ENCODE measurements at regions not wholly inside any gene's neighbourhood (a gene's known extent, or its start where the extent isn't known, plus 50 kb on each side); places are given as distances from the start of the nearest gene placed in this dataset.

DNA sequence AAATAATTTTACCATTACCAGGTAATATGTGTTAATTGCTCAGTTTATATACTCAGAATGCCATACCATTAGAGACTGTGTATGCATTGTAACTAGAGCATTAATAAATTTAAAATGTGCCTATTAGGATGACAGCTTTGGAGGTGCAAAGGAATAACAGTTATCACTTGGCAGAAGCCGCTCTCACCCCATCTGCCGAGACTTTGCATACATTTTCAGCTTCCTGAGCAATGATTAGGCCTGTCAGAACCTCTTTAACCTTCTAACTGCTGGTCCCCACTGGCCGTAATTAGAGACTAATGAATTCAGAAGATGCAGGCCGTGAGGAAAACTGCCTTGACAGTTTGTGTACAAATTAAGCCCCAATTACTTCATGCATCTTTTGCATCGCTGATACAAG is 158.0 kb upstream of the PROX1 start:
- dilution Hi-C loops (cut with HindIII; ENCODE audit: low sequenced_read_pairs, unreplicated experiment) = no loop called here

More for the DNA sequence above, 158.0 kb upstream of the PROX1 start:
- no peaks in the 10 kb centered on the region for H3K36me3 ChIP-seq (ENCODE audit: control insufficient read depth, insufficient read depth, low read length)
- H3K4ac ChIP-seq (ENCODE audit: low read depth, low read length) = no peak overlapping the region
- H3K27me3 ChIP-seq (ENCODE audit: control insufficient read depth, insufficient read depth, low read length) = no peaks in the 10 kb centered on the region
- H2AK5ac ChIP-seq (ENCODE audit: low read depth, low read length) = no peak overlapping the region
- no peak overlapping the region for H2BK20ac ChIP-seq (ENCODE audit: low read depth, low read length)
- no peak overlapping the region for H3K4me3 ChIP-seq (ENCODE audit: insufficient read depth, low read depth, low read length)
- H2AFZ ChIP-seq (replicated peaks; ENCODE audit: low read length, poor library complexity) = no peak overlapping the region
- BruUV-seq (replicated peaks) = no TSS peak
- H2BK15ac ChIP-seq (ENCODE audit: low read depth, low read length) = no peak overlapping the region
- no peaks in the 10 kb centered on the region for H3K4me1 ChIP-seq (ENCODE audit: control insufficient read depth, insufficient read depth, low read length)
- no peak overlapping the region for H3K56ac ChIP-seq (ENCODE audit: extremely low read depth, insufficient read depth, low read length)
- no peaks in the 10 kb centered on the region for H4K20me1 ChIP-seq (ENCODE audit: insufficient read depth, low read length)
- H3K9me1 ChIP-seq (ENCODE audit: insufficient read depth, low read length) = no peaks in the 10 kb centered on the region
- no peak overlapping the region for H3K14ac ChIP-seq (replicated peaks; ENCODE audit: low read depth, low read length)
- TF ChIP-seq, protein P1, sequence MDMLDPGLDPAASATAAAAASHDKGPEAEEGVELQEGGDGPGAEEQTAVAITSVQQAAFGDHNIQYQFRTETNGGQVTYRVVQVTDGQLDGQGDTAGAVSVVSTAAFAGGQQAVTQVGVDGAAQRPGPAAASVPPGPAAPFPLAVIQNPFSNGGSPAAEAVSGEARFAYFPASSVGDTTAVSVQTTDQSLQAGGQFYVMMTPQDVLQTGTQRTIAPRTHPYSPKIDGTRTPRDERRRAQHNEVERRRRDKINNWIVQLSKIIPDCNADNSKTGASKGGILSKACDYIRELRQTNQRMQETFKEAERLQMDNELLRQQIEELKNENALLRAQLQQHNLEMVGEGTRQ (IDR thresholded peaks at IDR 0.05; ENCODE audit: low read depth, low read length) = no peak
- TF ChIP-seq, protein P2, sequence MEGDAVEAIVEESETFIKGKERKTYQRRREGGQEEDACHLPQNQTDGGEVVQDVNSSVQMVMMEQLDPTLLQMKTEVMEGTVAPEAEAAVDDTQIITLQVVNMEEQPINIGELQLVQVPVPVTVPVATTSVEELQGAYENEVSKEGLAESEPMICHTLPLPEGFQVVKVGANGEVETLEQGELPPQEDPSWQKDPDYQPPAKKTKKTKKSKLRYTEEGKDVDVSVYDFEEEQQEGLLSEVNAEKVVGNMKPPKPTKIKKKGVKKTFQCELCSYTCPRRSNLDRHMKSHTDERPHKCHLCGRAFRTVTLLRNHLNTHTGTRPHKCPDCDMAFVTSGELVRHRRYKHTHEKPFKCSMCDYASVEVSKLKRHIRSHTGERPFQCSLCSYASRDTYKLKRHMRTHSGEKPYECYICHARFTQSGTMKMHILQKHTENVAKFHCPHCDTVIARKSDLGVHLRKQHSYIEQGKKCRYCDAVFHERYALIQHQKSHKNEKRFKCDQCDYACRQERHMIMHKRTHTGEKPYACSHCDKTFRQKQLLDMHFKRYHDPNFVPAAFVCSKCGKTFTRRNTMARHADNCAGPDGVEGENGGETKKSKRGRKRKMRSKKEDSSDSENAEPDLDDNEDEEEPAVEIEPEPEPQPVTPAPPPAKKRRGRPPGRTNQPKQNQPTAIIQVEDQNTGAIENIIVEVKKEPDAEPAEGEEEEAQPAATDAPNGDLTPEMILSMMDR (conservative IDR thresholded peaks at IDR 0.05; ENCODE audit: low read depth, low read length) = no peak
- TF ChIP-seq MAZ (IDR thresholded peaks at IDR 0.05; ENCODE audit: borderline replicate concordance, low read depth, low read length) = no peak
- TF ChIP-seq, protein P3, sequence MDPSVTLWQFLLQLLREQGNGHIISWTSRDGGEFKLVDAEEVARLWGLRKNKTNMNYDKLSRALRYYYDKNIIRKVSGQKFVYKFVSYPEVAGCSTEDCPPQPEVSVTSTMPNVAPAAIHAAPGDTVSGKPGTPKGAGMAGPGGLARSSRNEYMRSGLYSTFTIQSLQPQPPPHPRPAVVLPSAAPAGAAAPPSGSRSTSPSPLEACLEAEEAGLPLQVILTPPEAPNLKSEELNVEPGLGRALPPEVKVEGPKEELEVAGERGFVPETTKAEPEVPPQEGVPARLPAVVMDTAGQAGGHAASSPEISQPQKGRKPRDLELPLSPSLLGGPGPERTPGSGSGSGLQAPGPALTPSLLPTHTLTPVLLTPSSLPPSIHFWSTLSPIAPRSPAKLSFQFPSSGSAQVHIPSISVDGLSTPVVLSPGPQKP (IDR thresholded peaks at IDR 0.05; ENCODE audit: borderline replicate concordance, low read depth, low read length) = no peak
- TF ChIP-seq BHLHE40 (IDR thresholded peaks at IDR 0.05; ENCODE audit: low read depth, low read length) = no peak
- TF ChIP-seq SMC3 (IDR thresholded peaks at IDR 0.05; ENCODE audit: low read depth, low read length) = no peak
- TF ChIP-seq NFE2L2 (IDR thresholded peaks at IDR 0.05; ENCODE audit: low read depth, low read length) = no peak
- TF ChIP-seq RFX5 (IDR thresholded peaks at IDR 0.05; ENCODE audit: low read depth, low read length) = no peak
- no peak for TF ChIP-seq CHD1 (IDR thresholded peaks at IDR 0.05; ENCODE audit: low read depth, low read length)
- TF ChIP-seq CEBPB (IDR thresholded peaks at IDR 0.05; ENCODE audit: low read depth, low read length) = no peak
- no peak for TF ChIP-seq MXI1 (IDR thresholded peaks at IDR 0.05; ENCODE audit: borderline replicate concordance, low read depth, low read length)
- no peak for TF ChIP-seq MAFK (IDR thresholded peaks at IDR 0.05; ENCODE audit: low read depth, low read length)
- no peak overlapping the region for H3K27ac ChIP-seq (ENCODE audit: insufficient read depth, low read length)
- ChIA-PET CTCF (no interaction called here), POLR2A (ENCODE audit: unreplicated experiment) (no interaction called here)
- no peak for DNase-seq
- no peaks in the 10 kb centered on the region for H3K79me1 ChIP-seq (ENCODE audit: low read depth in 1 of 2, low read length in 2 of 2)
- WGBS, 2 experiments (ENCODE audit: extremely low coverage in 2 of 2, insufficient read length in 1 of 2) = no CpG with 5 or more reads among the region's 5 CpGs
- no peak overlapping the region for H3K9ac ChIP-seq (ENCODE audit: low read depth, low read length)
- ATAC-seq (ENCODE audit: low read depth) = no peak
- H3K4me2 ChIP-seq (ENCODE audit: low read depth, low read length) = no peak overlapping the region
- no peak overlapping the region for H3K23ac ChIP-seq (ENCODE audit: low read depth, low read length)
- intact Hi-C loops (cut with micrococcal nuclease) = no loop called here
- no peak overlapping the region for H2AK9ac ChIP-seq (replicated peaks; ENCODE audit: low read depth, low read length, poor library complexity)
- H4K8ac ChIP-seq (ENCODE audit: low read depth in 2 of 2, low read length in 2 of 2) = no peak overlapping the region
- no peak overlapping the region for H2BK5ac ChIP-seq (ENCODE audit: low read depth, low read length, poor library complexity, severe bottlenecking)
- H2BK120ac ChIP-seq (ENCODE audit: low read depth, low read length) = no peak overlapping the region
- H3K18ac ChIP-seq (ENCODE audit: low read depth, low read length) = no peak overlapping the region
- in situ Hi-C loops (cut with MboI; ENCODE audit: low sequenced_read_pairs) = no loop called here
- H4K5ac ChIP-seq (ENCODE audit: low read depth, low read length) = no peak overlapping the region
- H4K91ac ChIP-seq (ENCODE audit: insufficient read depth, low read depth, low read length) = no peak overlapping the region
- peaks cover 7% of the 10 kb centered on the region; the same call in 1 of the 2 replicates for H3K9me3 ChIP-seq (ENCODE audit: control insufficient read depth, insufficient read depth, low read length)

Data from IMR-90 (cell line).